ENCODE measurements at regions not wholly inside any gene's neighbourhood (a gene's known extent, or its start where the extent isn't known, plus 50 kb on each side); places are given as distances from the start of the nearest gene placed in this dataset.

DNA sequence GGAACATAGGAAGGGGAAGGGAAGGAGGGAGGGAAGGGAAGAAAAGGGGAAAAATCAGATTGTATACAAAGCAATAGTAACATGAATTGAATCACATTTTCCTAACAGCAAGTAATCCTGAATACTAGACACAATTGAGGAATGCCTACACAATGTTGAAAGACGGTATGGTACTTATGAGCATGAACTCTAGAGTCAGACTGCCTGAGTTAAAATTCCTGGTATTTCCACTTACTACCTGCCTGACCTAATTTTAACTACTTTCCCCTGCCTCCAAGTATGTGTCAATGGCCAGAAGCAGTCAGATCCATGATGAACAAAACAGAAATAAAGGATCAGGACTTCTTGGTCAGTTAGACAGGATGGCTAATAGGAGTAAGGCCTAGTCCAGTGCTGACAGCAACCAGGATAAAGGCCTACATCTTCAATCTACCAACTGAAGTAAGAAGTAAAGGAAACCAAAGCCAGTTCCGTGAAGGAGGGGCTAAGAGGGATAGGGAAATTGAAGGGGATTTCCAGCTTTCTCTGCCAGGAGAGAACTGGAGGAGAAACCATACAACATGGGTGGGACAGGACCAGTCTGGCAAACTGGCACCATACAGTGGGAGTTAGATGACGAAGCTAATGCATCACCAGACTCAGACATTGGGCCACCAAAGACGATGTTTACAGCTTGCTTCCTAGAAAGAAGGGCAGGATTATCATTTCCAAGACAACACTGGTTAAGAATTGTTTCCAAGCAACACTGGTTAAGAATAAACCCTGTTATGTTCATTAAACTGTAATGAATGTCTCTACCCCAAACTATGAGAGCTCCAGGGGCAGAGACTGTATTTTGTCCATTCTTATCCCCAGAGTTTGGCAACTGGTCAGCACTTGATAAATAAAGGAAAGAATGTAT is 151.6 kb upstream of the UBE2E2 start:
- TF ChIP-seq CTCF (IDR thresholded peaks at IDR 0.05; ENCODE audit: low read depth, low read length): no peak

GRCh38 chr3:23052208-23052607 is 150.9 kb upstream of the UBE2E2 start:
- TF ChIP-seq CTCF (IDR thresholded peaks at IDR 0.05; ENCODE audit: low read depth, low read length): no peak
- no peak overlapping the region for H3K4me3 ChIP-seq (ENCODE audit: low read depth, low read length)

More for the DNA sequence above, 151.6 kb upstream of the UBE2E2 start:
- no peak overlapping the region for H3K4me3 ChIP-seq (ENCODE audit: low read depth, low read length)

DNA sequence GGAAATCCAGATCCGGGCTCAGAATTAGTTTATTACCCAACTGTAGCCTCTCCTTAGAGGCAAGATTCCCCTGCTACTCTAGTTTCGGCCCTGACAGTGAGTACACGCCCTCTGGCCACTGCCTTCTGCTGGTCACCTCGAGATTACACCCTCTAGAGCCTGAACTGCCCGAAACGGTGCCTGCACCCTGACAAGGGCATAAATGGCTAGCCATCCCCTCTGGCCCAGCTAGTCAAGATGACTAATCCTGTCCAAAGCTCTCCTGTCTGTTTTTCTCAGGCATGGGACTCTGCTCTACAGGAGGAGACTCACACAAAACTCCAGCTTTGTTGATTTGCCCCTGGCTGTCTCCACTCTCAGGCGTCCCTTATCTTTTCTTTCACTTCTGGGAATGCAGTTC is 150.5 kb upstream of the UBE2E2 start:
- TF ChIP-seq CTCF (IDR thresholded peaks at IDR 0.05; ENCODE audit: low read depth, low read length): no peak
- no peak overlapping the region for H3K4me3 ChIP-seq (ENCODE audit: low read depth, low read length)

GRCh38 chr3:23055733-23056376 is 147.3 kb upstream of the UBE2E2 start:
- no peak for TF ChIP-seq CTCF (IDR thresholded peaks at IDR 0.05; ENCODE audit: low read depth, low read length)

GRCh38 chr3:23062582-23062981 is 140.5 kb upstream of the UBE2E2 start:
- H3K4me3 ChIP-seq (ENCODE audit: low read depth, low read length): no peak overlapping the region
- no peak for TF ChIP-seq CTCF (IDR thresholded peaks at IDR 0.05; ENCODE audit: low read depth, low read length)

More at GRCh38 chr3:23055733-23056376, 147.3 kb upstream of the UBE2E2 start:
- no peak overlapping the region for H3K4me3 ChIP-seq (ENCODE audit: low read depth, low read length)

DNA sequence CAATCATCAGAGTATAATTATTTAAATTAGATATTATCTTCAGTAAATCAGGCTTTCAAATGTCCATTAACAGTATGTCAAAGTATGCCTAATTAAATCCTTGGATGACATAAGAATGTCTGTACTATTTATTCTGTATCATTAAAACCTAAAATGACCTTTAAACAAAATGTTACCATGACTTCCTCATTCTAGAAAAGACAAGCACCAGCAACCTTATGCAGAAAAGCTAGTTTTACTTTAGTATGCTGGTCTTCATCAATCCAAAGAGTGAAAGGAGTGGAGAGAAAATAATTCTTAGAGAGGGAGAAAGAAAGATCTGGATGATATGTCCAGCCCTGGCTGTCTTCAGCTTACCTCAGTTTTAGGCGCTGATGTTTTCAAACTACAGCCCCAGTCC is 140.1 kb upstream of the UBE2E2 start:
- H3K4me3 ChIP-seq (ENCODE audit: low read depth, low read length): no peak overlapping the region
- no peak for TF ChIP-seq CTCF (IDR thresholded peaks at IDR 0.05; ENCODE audit: low read depth, low read length)

GRCh38 chr3:23067116-23067515 is 136.0 kb upstream of the UBE2E2 start:
- TF ChIP-seq CTCF (IDR thresholded peaks at IDR 0.05; ENCODE audit: low read depth, low read length): no peak
- H3K4me3 ChIP-seq (ENCODE audit: low read depth, low read length): no peak overlapping the region

Data from WI38 (cell line).